GM12875 (cell line): ENCODE measurements at regions not wholly inside any gene's neighbourhood (a gene's known extent, or its start where the extent isn't known, plus 50 kb on each side); places are given as distances from the start of the nearest gene placed in this dataset.

Source experiments
- H3K4me3 ChIP-seq: one replicate; pipeline ENCODE4 v1.5.1; 2011; ENCODE audit warnings: low read depth, low read length, control low read depth
- CTCF ChIP-seq: IDR thresholded peaks from 2 replicates; pipeline ENCODE4 v1.5.1; 2011; ENCODE audit warnings: low read depth, mild to moderate bottlenecking, control low read depth, inconsistent platforms, low read length, moderate library complexity, borderline replicate concordance; ENCODE audit not compliant: insufficient read depth

- TF ChIP-seq CTCF = no peak
- no peak overlapping the region for H3K4me3 ChIP-seq
These were observed 567.3 kb upstream of the GHITM start for GRCh38 chr10:83572036-83572435.

GRCh38 chr10:83574770-83575169, 564.5 kb upstream of the GHITM start:
- H3K4me3 ChIP-seq = no peak overlapping the region
- TF ChIP-seq CTCF = no peak

- TF ChIP-seq CTCF = no peak
- no peak overlapping the region for H3K4me3 ChIP-seq
These were observed 561.9 kb upstream of the GHITM start for GRCh38 chr10:83577421-83577820.

GRCh38 chr10:83580373-83581012, 558.8 kb upstream of the GHITM start:
- no peak overlapping the region for H3K4me3 ChIP-seq
- TF ChIP-seq CTCF = no peak

- no peak overlapping the region for H3K4me3 ChIP-seq
- no peak for TF ChIP-seq CTCF
These were observed 556.8 kb upstream of the GHITM start for GRCh38 chr10:83582407-83583095.

- no peak overlapping the region for H3K4me3 ChIP-seq
- TF ChIP-seq CTCF = no peak
These were observed 553.6 kb upstream of the GHITM start for GRCh38 chr10:83585686-83586085.

GRCh38 chr10:83592337-83592935, 546.9 kb upstream of the GHITM start:
- H3K4me3 ChIP-seq = no peak overlapping the region
- no peak for TF ChIP-seq CTCF
